CD14-positive monocyte (primary cell): ENCODE measurements at regions not wholly inside any gene's neighbourhood (a gene's known extent, or its start where the extent isn't known, plus 50 kb on each side); places are given as distances from the start of the nearest gene placed in this dataset.
A peak's percentile ranks its signal among the peaks of the same experiment; 100 is the strongest.

ENCODE experiments used
- DNase-seq, 3 donors: peaks; one replicate each; pipeline ENCODE4 v3.0.0-alpha.2; 2011 to 2022
- H2AFZ ChIP-seq: 2 replicates; pipeline ENCODE4 v1.6.0; 2012; ENCODE audit warnings: mild to moderate bottlenecking, low read depth, low read length, inconsistent platforms; ENCODE audit not compliant: insufficient read depth, poor library complexity, severe bottlenecking
- H3K27ac ChIP-seq, 2 donors: 1 replicate in 1 of 2; 2 replicates in 1 of 2; pipeline ENCODE4 v1.5.1; 2012 to 2013; ENCODE audit warnings: low read length in 2 of 2, control low read depth in 1 of 2, inconsistent platforms in 1 of 2, low read depth in 1 of 2, mild to moderate bottlenecking in 1 of 2
- H3K27me3 ChIP-seq, 2 donors: one replicate each; pipeline versions ENCODE4 v1.6.0 to v1.6.1; 2011 to 2013; ENCODE audit warnings: low read length in 2 of 2; ENCODE audit not compliant: control insufficient read depth in 2 of 2, insufficient read depth in 2 of 2
- H3K36me3 ChIP-seq, 2 donors: replicated peaks in 1 of 2; 1 replicate in 1 of 2; 2 replicates in 1 of 2; pipeline versions ENCODE4 v1.5.1 to v1.6.1; 2012 to 2013; ENCODE audit warnings: low read length in 2 of 2, control low read depth in 1 of 2, inconsistent platforms in 1 of 2, mild to moderate bottlenecking in 1 of 2; ENCODE audit not compliant: insufficient read depth in 2 of 2, control insufficient read depth in 1 of 2
- H3K4me1 ChIP-seq, 2 donors: 1 replicate in 1 of 2; 2 replicates in 1 of 2; pipeline versions ENCODE4 v1.5.1 to v1.6.1; 2012 to 2013; ENCODE audit warnings: low read length in 2 of 2, control low read depth in 1 of 2, inconsistent platforms in 1 of 2, mild to moderate bottlenecking in 1 of 2, moderate library complexity in 1 of 2; ENCODE audit not compliant: insufficient read depth in 2 of 2, control insufficient read depth in 1 of 2
- H3K4me2 ChIP-seq: replicated peaks from 2 replicates; pipeline ENCODE3; 2012; ENCODE audit warnings: low read length, moderate library complexity, mild to moderate bottlenecking; ENCODE audit not compliant: poor library complexity, severe bottlenecking; ENCODE audit errors: extremely low read depth
- H3K4me3 ChIP-seq, 3 experiments: fragments of 200-600 bp in 1 of 3; sonication (generic) in 1 of 3; replicated peaks in 1 of 3; 1 replicate in 2 of 3; 2 replicates in 1 of 3; pipeline ENCODE4 v1.5.1; 2011 to 2013; ENCODE audit warnings: low read length in 3 of 3, mild to moderate bottlenecking in 3 of 3, control low read depth in 2 of 3, low read depth in 2 of 3, inconsistent platforms in 1 of 3, moderate library complexity in 1 of 3
- H3K79me2 ChIP-seq: 2 replicates; pipeline ENCODE4 v1.6.0; 2012; ENCODE audit warnings: mild to moderate bottlenecking, control low read depth, inconsistent platforms, low read length, moderate library complexity; ENCODE audit not compliant: insufficient read depth
- H3K9ac ChIP-seq: 2 replicates; pipeline ENCODE4 v1.6.0; 2017; ENCODE audit warnings: low read length, mild to moderate bottlenecking; ENCODE audit not compliant: insufficient read depth, poor library complexity, severe bottlenecking
- H3K9me3 ChIP-seq, 2 donors: replicated peaks in 1 of 2; 1 replicate in 1 of 2; 2 replicates in 1 of 2; pipeline versions ENCODE4 v1.5.1 to v1.6.1; 2012 to 2013; ENCODE audit warnings: low read length in 2 of 2, control low read depth in 1 of 2; ENCODE audit not compliant: control insufficient read depth in 1 of 2, insufficient read depth in 1 of 2
- H4K20me1 ChIP-seq: 2 replicates; pipeline ENCODE4 v1.6.0; 2012; ENCODE audit warnings: mild to moderate bottlenecking, low read length, control low read depth, moderate library complexity; ENCODE audit not compliant: insufficient read depth
- H3K27ac Mint-ChIP-seq, 7 donors: one replicate each; pipeline ENCODE4 v1.8.0; 2020; ENCODE audit warnings: mild to moderate bottlenecking in 7 of 7, mixed read lengths in 7 of 7, moderate library complexity in 6 of 7, inconsistent platforms in 2 of 7
- H3K27me3 Mint-ChIP-seq, 3 donors: one replicate each; pipeline ENCODE4 v1.8.0; 2021 to 2022; ENCODE audit warnings: low read depth in 3 of 3, mild to moderate bottlenecking in 3 of 3, mixed read lengths in 3 of 3, moderate library complexity in 3 of 3, inconsistent platforms in 1 of 3
- H3K36me3 Mint-ChIP-seq, 2 donors: one replicate each; pipeline ENCODE4 v1.8.0; 2020; ENCODE audit warnings: mixed read lengths in 2 of 2, inconsistent platforms in 1 of 2, mild to moderate bottlenecking in 1 of 2
- H3K4me1 Mint-ChIP-seq: one replicate; pipeline ENCODE4 v1.8.0; 2020; ENCODE audit warnings: mild to moderate bottlenecking, mixed read lengths
- H3K4me3 Mint-ChIP-seq, 2 donors: one replicate each; pipeline ENCODE4 v1.8.0; 2020; ENCODE audit warnings: mild to moderate bottlenecking in 2 of 2, mixed read lengths in 2 of 2, moderate library complexity in 1 of 2
- H3K9me3 Mint-ChIP-seq, 7 donors: one replicate each; pipeline ENCODE4 v1.8.0; 2020 to 2022; ENCODE audit warnings: mixed read lengths in 7 of 7, mild to moderate bottlenecking in 6 of 7, moderate library complexity in 6 of 7, inconsistent platforms in 2 of 7
- CTCF ChIP-seq: fragments of 200-600 bp; IDR thresholded peaks from one replicate; pipeline ENCODE4 v1.8.0; 2022; ENCODE audit warnings: antibody characterized with exemption, mild to moderate bottlenecking
- WGBS: methylation state at CpG from one replicate; pipeline ENCODE4 v1.1.5; 2013; ENCODE audit warnings: missing lambda C conversion rate; ENCODE audit not compliant: insufficient coverage; 5-methylcytosine and 5-hydroxymethylcytosine counted together
- intact Hi-C, 2 donors: fragments of 100-400 bp; cut with micrococcal nuclease; formaldehyde crosslinking; loops; one replicate each; pipeline versions ENCODE4 v1.15.0 to v1.15.1; 2023

GRCh38 chr21:33994373-33994772, 78.8 kb upstream of the ATP5PO start:
- H3K36me3 Mint-ChIP-seq: peaks cover 0 to 3% of the 10 kb centered on the region in 2 donors
- peak overlapping the region in 3 of 7 donors; percentile 1 to 82 (median 35) for H3K27ac Mint-ChIP-seq

More at GRCh38 chr21:33994373-33994772, 78.8 kb upstream of the ATP5PO start:
- no peak overlapping the region for H3K4me3 ChIP-seq
- H3K4me1 Mint-ChIP-seq: peaks cover 18% of the 10 kb centered on the region
- peak overlapping the region in 1 of 2 donors; percentile 66 for H3K27ac ChIP-seq
- H3K79me2 ChIP-seq: no peaks in the 10 kb centered on the region
- H3K36me3 ChIP-seq: no peaks in the 10 kb centered on the region
- intact Hi-C loops: no loop called here
- WGBS: no CpG with 5 or more reads among the region's 5 CpGs
- H3K27me3 Mint-ChIP-seq: peaks cover 3 to 4% (median 3%) of the 10 kb centered on the region in 3 donors
- H3K27me3 ChIP-seq: no peaks in the 10 kb centered on the region
- H3K9ac ChIP-seq: no peak overlapping the region
- H3K4me2 ChIP-seq: no peak overlapping the region
- peak overlapping the region; percentile 80 for H2AFZ ChIP-seq
- H3K4me3 Mint-ChIP-seq: no peak overlapping the region
- H3K4me1 ChIP-seq: peaks cover 15% of the 10 kb centered on the region in 2 donors
- peaks cover 0 to 3% of the 10 kb centered on the region in 2 donors for H3K9me3 ChIP-seq
- DNase-seq: no peak
- H4K20me1 ChIP-seq: no peaks in the 10 kb centered on the region
- TF ChIP-seq CTCF: no peak
- H3K9me3 Mint-ChIP-seq: peaks cover 0 to 14% (median 7%) of the 10 kb centered on the region in 7 donors
